ENCODE measurements at regions not wholly inside any gene's neighbourhood (a gene's known extent, or its start where the extent isn't known, plus 50 kb on each side); places are given as distances from the start of the nearest gene placed in this dataset.

GRCh38 chr3:139870000-139870675 is 64.8 kb upstream of the CLSTN2 start:
- no peak for DNase-seq

DNA sequence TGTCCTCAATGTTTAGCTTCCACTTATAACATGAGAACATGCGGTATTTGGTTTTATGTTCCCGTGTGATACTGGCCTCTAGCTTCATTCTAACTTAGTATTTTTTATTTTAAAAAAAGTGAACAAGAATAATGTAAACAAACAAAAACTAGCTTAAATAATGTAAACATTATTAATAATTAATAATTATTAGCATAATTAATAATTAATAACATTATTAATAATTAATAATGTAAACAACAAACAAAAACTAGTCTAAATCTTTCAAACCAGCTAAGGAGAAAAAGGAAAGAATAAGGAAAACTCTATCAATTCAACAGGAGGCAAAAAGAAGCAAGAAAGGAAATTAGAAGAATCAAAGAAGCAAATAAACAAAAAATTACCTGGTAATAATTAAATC is 66.2 kb upstream of the CLSTN2 start:
- no peak for DNase-seq

GRCh38 chr3:139848660-139849059 is 86.3 kb upstream of the CLSTN2 start:
- DNase-seq: no peak

GRCh38 chr3:139846729-139847128 is 88.3 kb upstream of the CLSTN2 start:
- DNase-seq: no peak

- no peak for DNase-seq
Observed at GRCh38 chr3:139839659-139840058, 95.3 kb upstream of the CLSTN2 start.

DNA sequence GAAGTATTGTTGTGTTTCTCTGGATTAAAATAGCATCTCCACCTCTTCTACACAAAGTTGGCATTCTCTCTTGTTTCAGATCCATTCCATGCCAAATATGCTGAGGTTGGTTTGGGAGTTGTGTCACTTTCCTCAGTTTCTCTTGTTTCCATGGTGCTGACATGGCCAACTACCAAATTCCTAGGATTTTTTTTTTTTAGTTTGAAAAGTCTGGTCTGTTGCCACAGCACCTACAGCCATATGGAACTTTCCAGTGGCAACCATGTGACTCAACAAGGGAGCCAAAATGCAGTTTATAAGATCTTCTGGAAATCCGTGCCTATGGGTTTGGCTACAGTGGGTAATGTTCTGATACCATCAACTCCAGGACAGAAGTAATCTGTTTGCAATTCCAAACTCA is 96.0 kb upstream of the CLSTN2 start:
- no peak for DNase-seq

DNA sequence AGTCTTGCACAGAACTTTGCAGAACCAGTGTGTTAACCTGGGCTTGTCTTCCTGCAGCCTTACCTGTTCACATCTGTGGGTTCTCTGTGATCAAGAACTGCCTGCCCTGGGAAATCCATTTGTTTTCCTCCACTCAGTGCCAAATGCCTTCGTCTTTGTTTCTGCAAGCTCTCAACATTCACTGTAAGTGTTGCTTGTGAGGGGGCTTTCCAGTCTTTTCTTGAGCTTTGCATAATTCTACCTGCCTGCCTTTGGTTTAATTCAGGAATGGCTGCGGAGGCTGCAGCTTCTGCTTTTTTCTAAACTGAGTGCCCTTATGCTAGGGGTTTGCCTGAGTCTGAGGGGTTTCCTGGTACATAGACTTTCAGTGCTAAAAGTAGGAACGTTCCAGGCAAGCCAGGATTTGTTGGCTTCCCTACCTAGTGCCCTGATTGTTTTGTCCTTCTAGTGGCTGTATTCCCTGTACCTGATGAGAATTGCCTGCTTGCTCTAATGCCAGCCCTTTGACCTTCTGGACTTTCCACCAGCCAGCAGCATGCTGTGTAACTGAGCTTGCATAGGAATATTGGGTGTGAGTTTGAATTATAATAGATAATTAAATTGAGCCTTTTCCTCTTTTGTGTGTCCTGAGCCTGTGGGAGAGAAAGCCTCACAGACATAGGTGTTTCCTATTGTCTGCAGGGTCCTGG is 96.6 kb upstream of the CLSTN2 start:
- DNase-seq: no peak

- DNase-seq: no peak
Observed at GRCh38 chr3:139836698-139837464, 98.1 kb upstream of the CLSTN2 start.

DNA sequence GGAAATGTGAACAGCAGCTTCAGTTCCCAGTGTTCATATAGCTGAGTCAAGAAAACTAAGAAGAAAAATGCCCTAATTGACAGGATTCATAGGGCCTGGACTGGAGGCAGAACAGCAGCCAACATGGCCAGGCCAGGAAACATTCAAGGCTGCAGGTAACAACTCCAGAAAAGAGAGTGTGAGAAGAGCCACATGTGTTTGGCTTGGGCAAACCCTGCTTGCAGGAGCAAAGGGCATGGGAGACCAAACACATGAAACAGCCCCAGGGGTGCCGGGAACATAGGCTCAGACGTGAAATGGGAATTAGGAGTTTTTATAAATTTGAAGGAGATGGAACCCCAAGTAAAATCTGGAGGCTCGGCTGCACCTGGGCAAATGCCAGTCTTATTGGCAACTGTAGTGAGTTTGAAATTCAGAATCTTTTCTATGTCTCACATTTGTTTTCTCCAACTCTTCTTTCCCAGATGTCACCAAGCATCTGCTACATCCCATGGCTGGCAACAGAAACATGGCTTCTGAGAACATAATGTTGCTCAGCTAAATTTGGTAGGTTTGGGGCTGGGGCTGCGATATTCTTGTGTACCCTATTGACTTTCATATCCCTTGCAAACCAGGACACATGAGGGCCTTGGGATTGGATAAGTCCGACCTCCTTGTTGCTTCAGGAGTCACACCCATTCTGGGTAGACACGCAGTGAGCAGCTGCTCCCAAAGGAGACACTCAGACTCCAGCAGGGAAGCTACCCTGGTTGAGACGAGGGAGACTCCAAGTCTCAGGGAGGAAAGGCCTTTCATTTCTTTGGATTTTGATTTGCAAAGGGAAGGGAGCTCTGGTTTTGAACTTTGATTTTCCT is 98.9 kb upstream of the CLSTN2 start:
- DNase-seq: no peak

DNA sequence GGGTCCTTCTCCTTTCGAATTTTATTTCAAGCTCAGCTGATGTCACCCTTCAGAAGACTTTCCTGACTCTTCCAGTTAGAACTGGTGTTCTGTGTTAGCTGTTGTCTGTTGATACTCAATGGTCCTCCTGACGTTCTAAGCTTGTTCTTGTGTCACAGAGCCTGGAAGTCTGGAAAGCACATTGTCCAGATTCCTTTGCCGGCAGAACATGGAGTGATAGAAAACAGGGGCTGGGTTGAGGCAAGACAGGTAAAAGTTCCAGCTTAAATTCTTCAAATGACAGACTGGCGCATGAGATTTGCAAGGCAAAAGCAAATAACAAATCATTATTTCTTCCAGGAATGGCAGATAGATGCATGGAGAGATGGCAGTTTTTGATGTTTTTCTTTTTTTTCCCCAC is 102.0 kb upstream of the CLSTN2 start:
- no peak for DNase-seq

GRCh38 chr3:139830817-139831216 is 104.2 kb upstream of the CLSTN2 start:
- no peak for DNase-seq

- DNase-seq: no peak
Observed at GRCh38 chr3:139827833-139828232, 107.2 kb upstream of the CLSTN2 start.

GRCh38 chr3:139824864-139825263 is 110.1 kb upstream of the CLSTN2 start:
- DNase-seq: no peak

GRCh38 chr3:139814646-139815045 is 120.3 kb upstream of the CLSTN2 start:
- DNase-seq: no peak

GRCh38 chr3:139811331-139811730 is 123.7 kb upstream of the CLSTN2 start:
- no peak for DNase-seq

DNA sequence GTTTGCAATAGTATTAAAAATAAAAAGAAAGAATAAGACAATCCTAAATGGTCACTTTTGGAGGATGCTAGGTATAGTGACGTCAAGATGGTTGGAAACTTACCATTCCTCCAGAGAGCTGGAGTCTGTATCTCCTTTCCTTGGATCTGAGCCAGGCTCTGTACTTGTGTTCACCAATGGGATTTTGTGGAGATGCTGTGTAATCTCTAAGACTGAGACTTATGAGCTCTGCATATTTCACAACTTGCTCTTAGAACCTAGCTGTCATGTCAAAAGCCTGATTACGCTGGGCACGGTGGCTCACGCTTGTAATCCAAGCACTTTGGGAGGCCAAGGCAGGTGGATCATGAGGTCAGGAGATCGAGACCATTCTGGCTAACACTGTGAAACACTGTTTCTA is 126.8 kb upstream of the CLSTN2 start:
- no peak for DNase-seq

- DNase-seq: no peak
Observed at GRCh38 chr3:139803294-139803693, 125.5 kb upstream of the NMNAT3 start.

- no peak for DNase-seq
Observed at GRCh38 chr3:139797724-139798343, 120.1 kb upstream of the NMNAT3 start.

GRCh38 chr3:139794469-139795265 is 116.9 kb upstream of the NMNAT3 start:
- DNase-seq: no peak

DNA sequence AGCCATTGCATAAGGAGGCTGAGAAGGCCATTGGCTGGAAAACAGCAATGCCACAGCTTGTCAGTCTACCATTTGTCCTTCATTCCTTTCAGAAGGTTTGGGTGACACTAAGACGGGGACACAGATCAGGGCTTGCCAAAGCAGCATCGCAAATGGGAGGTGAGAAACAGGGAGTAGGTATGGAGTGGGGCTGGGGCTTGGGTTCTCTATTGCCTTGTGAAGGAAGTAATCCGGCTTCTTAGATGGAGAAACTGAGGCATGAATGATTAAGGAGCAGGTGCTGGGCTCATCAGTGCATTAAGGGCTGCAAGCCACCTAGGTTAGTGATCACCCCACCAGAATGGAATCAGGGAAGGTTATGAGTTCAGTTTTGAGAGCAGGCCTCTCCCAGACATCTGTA is 115.6 kb upstream of the NMNAT3 start:
- no peak for DNase-seq

DNA sequence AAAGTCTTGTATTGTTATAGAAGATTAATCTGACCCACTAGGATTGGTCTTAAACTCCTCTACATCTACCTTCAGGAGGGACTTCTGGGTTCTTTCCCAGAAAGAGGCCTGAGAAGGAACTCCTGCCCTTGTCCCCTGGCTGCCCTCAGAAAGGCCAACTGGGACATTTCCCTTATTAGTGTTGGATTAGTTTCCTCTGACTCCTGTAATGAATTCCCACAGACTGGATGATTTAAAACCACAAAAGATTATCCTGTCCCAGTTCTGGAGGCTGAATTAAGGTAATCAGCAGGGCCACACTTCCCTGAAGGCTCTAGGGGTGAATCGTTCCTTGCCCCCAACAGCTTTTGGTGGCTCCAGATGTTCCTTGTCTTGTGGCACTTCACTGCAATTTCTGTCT is 102.8 kb upstream of the NMNAT3 start:
- DNase-seq: no peak

Data from NCI-H226 (cell line).